IPS DF 19.7 (cell line): ENCODE measurements at regions not wholly inside any gene's neighbourhood (a gene's known extent, or its start where the extent isn't known, plus 50 kb on each side); places are given as distances from the start of the nearest gene placed in this dataset.
"Not testable (repeated sequence)": the region's sequence is repeated elsewhere in the genome, so short reads cannot be mapped to it uniquely, and the experiment has no call there.

Experiments
- DNase-seq: peaks from one replicate; pipeline ENCODE4 v3.0.0-alpha.2; 2013; ENCODE audit warnings: low read depth, low spot score

GRCh38 chr20:29881107-29881506 is 1376.4 kb upstream of the DEFB115 start:
- not testable (repeated sequence) for DNase-seq

GRCh38 chr20:29883514-29884219 is 1373.8 kb upstream of the DEFB115 start:
- not testable (repeated sequence) for DNase-seq

GRCh38 chr20:29884322-29884721 is 1373.1 kb upstream of the DEFB115 start:
- DNase-seq: not testable (repeated sequence)

- DNase-seq: not testable (repeated sequence)
Measured at GRCh38 chr20:29885282-29886185, 1371.9 kb upstream of the DEFB115 start.

DNA sequence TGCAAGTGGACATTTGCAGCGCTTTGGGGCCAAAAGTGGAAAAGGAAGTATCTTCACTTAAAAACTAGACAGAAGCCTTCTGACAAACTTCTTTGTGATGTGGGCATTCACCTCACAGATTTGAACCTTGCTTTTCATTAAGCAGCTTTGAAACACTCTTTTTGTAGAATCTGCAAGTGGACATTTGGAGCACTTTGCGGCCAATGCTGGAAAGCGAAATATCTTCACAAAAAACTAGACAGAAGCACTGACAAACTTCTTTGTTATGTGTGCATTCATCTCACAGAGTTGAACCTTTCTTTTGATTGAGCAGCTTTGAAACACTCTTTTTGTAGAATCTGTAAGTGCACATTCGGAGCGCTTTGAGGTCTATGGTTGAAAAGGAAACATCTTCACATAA is 1365.9 kb upstream of the DEFB115 start:
- DNase-seq: not testable (repeated sequence)
